ENCODE measurements at regions not wholly inside any gene's neighbourhood (a gene's known extent, or its start where the extent isn't known, plus 50 kb on each side); places are given as distances from the start of the nearest gene placed in this dataset.

- H3K36me3 Mint-ChIP-seq (ENCODE audit: insufficient read depth), result no peaks in the 10 kb centered on the region
- H3K27me3 Mint-ChIP-seq, result peaks cover 8% of the 10 kb centered on the region
- no peak overlapping the region for H3K27ac Mint-ChIP-seq
- DNase-seq (ENCODE audit: low spot score, unreplicated experiment), result no peak
- H3K4me3 Mint-ChIP-seq (ENCODE audit: low read depth), result no peak overlapping the region
- H3K9me3 Mint-ChIP-seq (ENCODE audit: low read depth), result no peaks in the 10 kb centered on the region
- no peaks in the 10 kb centered on the region for H3K4me1 Mint-ChIP-seq (ENCODE audit: low read depth)
- TF ChIP-seq CTCF (IDR thresholded peaks at IDR 0.05; ENCODE audit: unreplicated experiment), result no peak
These were observed 290.0 kb upstream of the SALL3 start for GRCh38 chr18:78689606-78690005.

GRCh38 chr18:78692105-78692504, 287.5 kb upstream of the SALL3 start:
- TF ChIP-seq CTCF (IDR thresholded peaks at IDR 0.05; ENCODE audit: unreplicated experiment), result no peak
- H3K36me3 Mint-ChIP-seq (ENCODE audit: insufficient read depth), result no peaks in the 10 kb centered on the region
- no peaks in the 10 kb centered on the region for H3K9me3 Mint-ChIP-seq (ENCODE audit: low read depth)
- no peaks in the 10 kb centered on the region for H3K4me1 Mint-ChIP-seq (ENCODE audit: low read depth)
- no peak for DNase-seq (ENCODE audit: low spot score, unreplicated experiment)
- H3K27ac Mint-ChIP-seq, result no peak overlapping the region
- H3K27me3 Mint-ChIP-seq, result peaks cover under 1% of the 10 kb centered on the region
- no peak overlapping the region for H3K4me3 Mint-ChIP-seq (ENCODE audit: low read depth)

DNA sequence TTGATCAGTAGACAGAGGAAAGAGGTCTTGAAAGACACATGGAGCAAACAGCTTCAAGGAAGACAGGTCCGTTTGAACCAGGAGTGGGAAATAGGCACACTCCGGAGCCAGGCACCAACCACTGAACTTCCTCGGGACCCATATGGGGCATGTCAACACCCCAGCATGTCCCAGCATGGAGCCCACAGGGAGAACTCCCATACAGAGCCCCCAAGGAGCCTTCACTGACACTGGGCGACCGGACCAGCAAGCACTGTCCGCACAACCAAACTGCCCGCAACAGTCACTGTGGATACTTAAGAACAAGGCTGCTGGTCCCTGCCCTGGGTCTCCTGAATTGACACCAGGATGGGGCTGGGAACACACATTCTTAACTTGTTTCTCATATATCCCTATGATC, 286.2 kb upstream of the SALL3 start:
- no peak for TF ChIP-seq CTCF (IDR thresholded peaks at IDR 0.05; ENCODE audit: unreplicated experiment)
- no peak overlapping the region for H3K4me3 Mint-ChIP-seq (ENCODE audit: low read depth)

GRCh38 chr18:78696698-78697435, 282.8 kb upstream of the SALL3 start:
- Mint-ChIP-seq H3K36me3 (ENCODE audit: insufficient read depth) (no peaks in the 10 kb centered on the region), H3K27me3 (peaks cover 16% of the 10 kb centered on the region), H3K9me3 (ENCODE audit: low read depth) (no peaks in the 10 kb centered on the region), H3K4me3 (ENCODE audit: low read depth) (no peak overlapping the region), H3K4me1 (ENCODE audit: low read depth) (no peaks in the 10 kb centered on the region), H3K27ac (no peak overlapping the region)
- TF ChIP-seq CTCF (IDR thresholded peaks at IDR 0.05; ENCODE audit: unreplicated experiment), result no peak
- DNase-seq (ENCODE audit: low spot score, unreplicated experiment), result no peak

More for the DNA sequence above, 286.2 kb upstream of the SALL3 start:
- Mint-ChIP-seq H3K36me3 (ENCODE audit: insufficient read depth) (no peaks in the 10 kb centered on the region), H3K9me3 (ENCODE audit: low read depth) (no peaks in the 10 kb centered on the region), H3K27me3 (peaks cover 10% of the 10 kb centered on the region), H3K27ac (no peak overlapping the region), H3K4me1 (ENCODE audit: low read depth) (no peaks in the 10 kb centered on the region)
- DNase-seq (ENCODE audit: low spot score, unreplicated experiment), result no peak

DNA sequence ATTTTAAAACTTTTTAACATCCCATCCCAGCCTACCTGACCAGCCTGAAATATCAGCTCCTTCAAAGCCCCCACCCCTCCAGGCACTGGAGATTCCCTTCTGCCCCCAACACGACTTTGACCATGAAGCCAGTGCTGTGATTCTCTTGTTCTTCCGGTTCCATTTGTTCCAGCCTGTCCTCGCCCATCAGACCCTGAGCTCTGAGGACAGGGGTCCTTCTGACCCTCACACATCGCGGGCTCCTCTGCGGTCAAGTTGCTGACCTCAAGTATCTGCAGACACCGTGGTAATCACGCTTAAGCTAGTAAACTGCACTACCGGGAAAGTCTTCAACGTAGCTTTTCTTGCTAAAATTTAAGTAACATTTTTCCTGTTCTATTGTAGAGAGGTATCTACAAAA, 282.2 kb upstream of the SALL3 start:
- TF ChIP-seq CTCF (IDR thresholded peaks at IDR 0.05; ENCODE audit: unreplicated experiment), result no peak
- no peak overlapping the region for H3K4me3 Mint-ChIP-seq (ENCODE audit: low read depth)
- H3K27me3 Mint-ChIP-seq, result peaks cover 22% of the 10 kb centered on the region
- no peaks in the 10 kb centered on the region for H3K9me3 Mint-ChIP-seq (ENCODE audit: low read depth)
- H3K4me1 Mint-ChIP-seq (ENCODE audit: low read depth), result no peaks in the 10 kb centered on the region
- no peak overlapping the region for H3K27ac Mint-ChIP-seq
- H3K36me3 Mint-ChIP-seq (ENCODE audit: insufficient read depth), result no peaks in the 10 kb centered on the region
- DNase-seq (ENCODE audit: low spot score, unreplicated experiment), result no peak
